CD4-positive, alpha-beta T cell treated with Interleukin-10 for 1 hour (primary cell): ENCODE measurements at regions not wholly inside any gene's neighbourhood (a gene's known extent, or its start where the extent isn't known, plus 50 kb on each side); places are given as distances from the start of the nearest gene placed in this dataset.
"Not testable (repeated sequence)": the region's sequence is repeated elsewhere in the genome, so short reads cannot be mapped to it uniquely, and the experiment has no call there.

Source experiments
- DNase-seq: peaks from one replicate; pipeline ENCODE4 v3.0.0-alpha.2; 2020

- DNase-seq, result no peak
These were observed 183.1 kb downstream of the C1D start for GRCh38 chr2:67879586-67880290.

GRCh38 chr2:67880291-67880761 is 182.5 kb downstream of the C1D start:
- DNase-seq, result no peak

GRCh38 chr2:67881816-67882215 is 181.0 kb downstream of the C1D start:
- DNase-seq, result no peak

- no peak for DNase-seq
These were observed 179.3 kb downstream of the C1D start for GRCh38 chr2:67883316-67884087.

GRCh38 chr2:67888351-67889005 is 174.3 kb downstream of the C1D start:
- DNase-seq, result no peak

GRCh38 chr2:67889056-67889455 is 173.7 kb downstream of the C1D start:
- DNase-seq, result no peak

- no peak for DNase-seq
These were observed 171.2 kb downstream of the C1D start for GRCh38 chr2:67891642-67892041.

GRCh38 chr2:67892339-67892846 is 170.4 kb downstream of the C1D start:
- DNase-seq, result no peak

GRCh38 chr2:67895227-67895941 is 167.4 kb downstream of the C1D start:
- DNase-seq, result no peak

- DNase-seq, result no peak
These were observed 166.7 kb downstream of the C1D start for GRCh38 chr2:67896076-67896475.

- DNase-seq, result no peak
These were observed 166.3 kb downstream of the C1D start for GRCh38 chr2:67896476-67896875.

- DNase-seq, result no peak
These were observed 164.2 kb downstream of the C1D start for GRCh38 chr2:67898595-67898994.

- no peak for DNase-seq
These were observed 163.6 kb downstream of the C1D start for GRCh38 chr2:67899187-67899586.

GRCh38 chr2:67900826-67901225 is 162.0 kb downstream of the C1D start:
- DNase-seq, result no peak

- no peak for DNase-seq
These were observed 158.2 kb downstream of the C1D start for GRCh38 chr2:67904566-67904965.

GRCh38 chr2:67904966-67905365 is 157.8 kb downstream of the C1D start:
- no peak for DNase-seq

- DNase-seq, result not testable (repeated sequence)
These were observed 156.3 kb downstream of the C1D start for GRCh38 chr2:67906547-67906946.

- no peak for DNase-seq
These were observed 145.3 kb downstream of the C1D start for GRCh38 chr2:67917332-67918054.

GRCh38 chr2:67918471-67918870 is 144.3 kb downstream of the C1D start:
- DNase-seq, result no peak

- DNase-seq, result no peak
These were observed 143.3 kb downstream of the C1D start for GRCh38 chr2:67919490-67919889.

- DNase-seq, result no peak
These were observed 140.6 kb downstream of the C1D start for GRCh38 chr2:67922080-67922785.

GRCh38 chr2:67923696-67924095 is 139.1 kb downstream of the C1D start:
- no peak for DNase-seq
